ENCODE measurements at regions not wholly inside any gene's neighbourhood (a gene's known extent, or its start where the extent isn't known, plus 50 kb on each side); places are given as distances from the start of the nearest gene placed in this dataset.
"Not testable (repeated sequence)": the region's sequence is repeated elsewhere in the genome, so short reads cannot be mapped to it uniquely, and the experiment has no call there.

- no peak for DNase-seq
- Histone ChIP-seq H3K9ac (ENCODE audit: low read length) (no peak overlapping the region), H3K9me3 (ENCODE audit: low read length) (no peaks in the 10 kb centered on the region), H3K4me1 (ENCODE audit: low read length) (no peaks in the 10 kb centered on the region), H3K79me2 (ENCODE audit: low read length) (no peaks in the 10 kb centered on the region), H3K27ac (ENCODE audit: low read length) (no peak overlapping the region), H4K20me1 (ENCODE audit: insufficient read depth, low read depth, low read length) (no peaks in the 10 kb centered on the region), H3K4me2 (ENCODE audit: low read depth, low read length, poor library complexity, severe bottlenecking) (no peak overlapping the region), H2AFZ (ENCODE audit: low read length) (no peak overlapping the region), H3K36me3 (ENCODE audit: insufficient read depth, low read length) (no peaks in the 10 kb centered on the region), H3K4me3 (ENCODE audit: low read length) (no peak overlapping the region), H3K27me3 (ENCODE audit: low read length) (no peaks in the 10 kb centered on the region), H3K9me2 (replicated peaks; ENCODE audit: insufficient read depth, low read length) (no peaks in the 10 kb centered on the region)
These were observed 198.7 kb upstream of the PTBP2 start for GRCh38 chr1:96522927-96523326.

- Histone ChIP-seq H3K9me3 (ENCODE audit: low read length) (no peaks in the 10 kb centered on the region), H3K4me1 (ENCODE audit: low read length) (no peaks in the 10 kb centered on the region), H3K9ac (ENCODE audit: low read length) (no peak overlapping the region), H3K9me2 (replicated peaks; ENCODE audit: insufficient read depth, low read length) (no peaks in the 10 kb centered on the region), H3K4me2 (ENCODE audit: low read depth, low read length, poor library complexity, severe bottlenecking) (no peak overlapping the region), H4K20me1 (ENCODE audit: insufficient read depth, low read depth, low read length) (no peaks in the 10 kb centered on the region), H3K79me2 (ENCODE audit: low read length) (no peaks in the 10 kb centered on the region), H3K36me3 (ENCODE audit: insufficient read depth, low read length) (no peaks in the 10 kb centered on the region), H3K27ac (ENCODE audit: low read length) (no peak overlapping the region), H2AFZ (ENCODE audit: low read length) (no peak overlapping the region), H3K4me3 (ENCODE audit: low read length) (no peak overlapping the region), H3K27me3 (ENCODE audit: low read length) (no peaks in the 10 kb centered on the region)
- peak; percentile 46 for DNase-seq
These were observed 197.5 kb upstream of the PTBP2 start for GRCh38 chr1:96524100-96524499.

GRCh38 chr1:96525657-96526557 lies 195.7 kb upstream of the PTBP2 start:
- Histone ChIP-seq H3K4me2 (ENCODE audit: low read depth, low read length, poor library complexity, severe bottlenecking) (no peak overlapping the region), H3K9me2 (replicated peaks; ENCODE audit: insufficient read depth, low read length) (no peaks in the 10 kb centered on the region), H3K79me2 (ENCODE audit: low read length) (no peaks in the 10 kb centered on the region), H4K20me1 (ENCODE audit: insufficient read depth, low read depth, low read length) (no peaks in the 10 kb centered on the region), H3K36me3 (ENCODE audit: insufficient read depth, low read length) (no peaks in the 10 kb centered on the region), H3K4me3 (ENCODE audit: low read length) (no peak overlapping the region), H3K9me3 (ENCODE audit: low read length) (no peaks in the 10 kb centered on the region), H3K4me1 (ENCODE audit: low read length) (no peaks in the 10 kb centered on the region), H3K27me3 (ENCODE audit: low read length) (no peaks in the 10 kb centered on the region), H2AFZ (ENCODE audit: low read length) (no peak overlapping the region), H3K27ac (ENCODE audit: low read length) (no peak overlapping the region), H3K9ac (ENCODE audit: low read length) (no peak overlapping the region)
- no peak for DNase-seq

DNA sequence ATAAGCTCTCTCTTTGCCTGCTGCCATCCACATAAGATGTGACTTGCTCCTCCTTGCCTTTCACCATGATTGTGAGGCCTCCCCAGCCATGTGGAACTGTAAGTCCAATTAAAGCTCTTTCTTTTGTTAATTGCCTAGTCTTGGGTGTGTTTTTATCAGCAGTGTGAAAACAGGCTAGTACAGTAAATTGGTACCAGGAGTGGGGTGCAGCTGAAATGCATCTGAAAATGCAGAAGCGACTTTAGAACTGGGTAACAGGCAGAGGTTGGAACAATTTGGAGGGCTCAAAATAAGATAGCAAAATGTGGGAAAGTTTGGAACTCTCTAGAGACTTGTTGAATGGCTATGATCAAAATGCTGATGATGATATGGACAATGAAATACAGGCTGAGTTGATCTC lies 192.9 kb upstream of the PTBP2 start:
- H2AFZ ChIP-seq (ENCODE audit: low read length); DNase-seq; H3K4me1 ChIP-seq (ENCODE audit: low read length); H3K27me3 ChIP-seq (ENCODE audit: low read length); H4K20me1 ChIP-seq (ENCODE audit: insufficient read depth, low read depth, low read length); H3K9me2 ChIP-seq (replicated peaks; ENCODE audit: insufficient read depth, low read length); H3K4me2 ChIP-seq (ENCODE audit: low read depth, low read length, poor library complexity, severe bottlenecking); H3K9ac ChIP-seq (ENCODE audit: low read length); H3K36me3 ChIP-seq (ENCODE audit: insufficient read depth, low read length); H3K9me3 ChIP-seq (ENCODE audit: low read length); H3K4me3 ChIP-seq (ENCODE audit: low read length); H3K79me2 ChIP-seq (ENCODE audit: low read length); H3K27ac ChIP-seq (ENCODE audit: low read length): not testable (repeated sequence)

DNA sequence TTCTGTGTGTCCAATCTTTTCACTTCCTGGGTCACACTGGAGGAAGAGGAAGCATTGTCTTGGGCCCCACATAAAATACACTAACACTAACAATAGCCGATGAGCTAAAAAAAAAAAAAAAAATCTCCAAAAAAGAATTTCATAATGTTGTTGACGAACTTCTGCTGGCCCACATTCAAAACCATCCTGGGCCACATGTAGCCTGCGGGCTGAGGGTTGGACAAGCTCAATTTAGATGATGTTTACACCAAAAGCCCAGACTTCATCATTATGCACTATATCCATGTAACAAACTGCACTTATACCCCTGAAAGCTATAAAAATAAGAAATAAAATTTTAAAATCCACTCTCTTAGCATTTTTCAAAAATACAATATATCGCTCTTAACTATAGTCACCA lies 187.8 kb upstream of the PTBP2 start:
- Histone ChIP-seq H3K9me2 (replicated peaks; ENCODE audit: insufficient read depth, low read length) (no peaks in the 10 kb centered on the region), H3K4me3 (ENCODE audit: low read length) (no peak overlapping the region), H3K9ac (ENCODE audit: low read length) (no peak overlapping the region), H3K79me2 (ENCODE audit: low read length) (no peaks in the 10 kb centered on the region), H3K9me3 (ENCODE audit: low read length) (no peaks in the 10 kb centered on the region), H3K27ac (ENCODE audit: low read length) (no peak overlapping the region), H2AFZ (ENCODE audit: low read length) (no peak overlapping the region), H3K36me3 (ENCODE audit: insufficient read depth, low read length) (no peaks in the 10 kb centered on the region), H3K27me3 (ENCODE audit: low read length) (no peaks in the 10 kb centered on the region), H4K20me1 (ENCODE audit: insufficient read depth, low read depth, low read length) (no peaks in the 10 kb centered on the region), H3K4me2 (ENCODE audit: low read depth, low read length, poor library complexity, severe bottlenecking) (no peak overlapping the region), H3K4me1 (ENCODE audit: low read length) (no peaks in the 10 kb centered on the region)
- no peak for DNase-seq

DNA sequence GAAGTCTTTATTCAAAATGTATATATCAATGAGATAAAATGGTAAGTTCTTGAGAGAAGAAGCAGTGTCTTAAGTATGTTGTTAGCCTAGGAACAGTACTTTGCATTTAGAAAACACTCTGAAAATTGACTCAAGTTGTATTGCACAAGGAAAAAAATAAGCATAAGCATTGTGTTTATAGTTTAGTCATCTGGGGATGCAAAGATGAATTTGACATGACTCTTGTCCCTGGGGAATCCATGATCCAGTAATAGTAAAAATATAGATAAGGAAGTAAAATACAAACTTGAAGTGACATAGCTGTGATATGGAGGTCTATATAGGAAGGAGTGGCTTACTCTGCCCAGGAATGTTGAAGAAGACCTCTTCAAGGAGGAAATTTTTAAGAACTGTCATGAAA lies 185.0 kb upstream of the PTBP2 start:
- H3K27me3 ChIP-seq (ENCODE audit: low read length) = no peaks in the 10 kb centered on the region
- DNase-seq = no peak
- no peaks in the 10 kb centered on the region for H3K36me3 ChIP-seq (ENCODE audit: insufficient read depth, low read length)
- H4K20me1 ChIP-seq (ENCODE audit: insufficient read depth, low read depth, low read length) = no peaks in the 10 kb centered on the region
- H3K9me2 ChIP-seq (replicated peaks; ENCODE audit: insufficient read depth, low read length) = no peaks in the 10 kb centered on the region
- no peak overlapping the region for H3K4me3 ChIP-seq (ENCODE audit: low read length)
- no peaks in the 10 kb centered on the region for H3K9me3 ChIP-seq (ENCODE audit: low read length)
- H3K9ac ChIP-seq (ENCODE audit: low read length) = no peak overlapping the region
- H3K79me2 ChIP-seq (ENCODE audit: low read length) = no peaks in the 10 kb centered on the region
- no peaks in the 10 kb centered on the region for H3K4me1 ChIP-seq (ENCODE audit: low read length)
- no peak overlapping the region for H2AFZ ChIP-seq (ENCODE audit: low read length)
- H3K4me2 ChIP-seq (ENCODE audit: low read depth, low read length, poor library complexity, severe bottlenecking) = no peak overlapping the region
- H3K27ac ChIP-seq (ENCODE audit: low read length) = no peak overlapping the region

- Histone ChIP-seq H3K79me2 (ENCODE audit: low read length) (no peaks in the 10 kb centered on the region), H3K27me3 (ENCODE audit: low read length) (no peaks in the 10 kb centered on the region), H3K27ac (ENCODE audit: low read length) (no peak overlapping the region), H3K36me3 (ENCODE audit: insufficient read depth, low read length) (no peaks in the 10 kb centered on the region), H3K9me2 (replicated peaks; ENCODE audit: insufficient read depth, low read length) (no peaks in the 10 kb centered on the region), H4K20me1 (ENCODE audit: insufficient read depth, low read depth, low read length) (no peaks in the 10 kb centered on the region), H3K9me3 (ENCODE audit: low read length) (no peaks in the 10 kb centered on the region), H3K9ac (ENCODE audit: low read length) (no peak overlapping the region), H3K4me2 (ENCODE audit: low read depth, low read length, poor library complexity, severe bottlenecking) (no peak overlapping the region), H2AFZ (ENCODE audit: low read length) (no peak overlapping the region), H3K4me3 (ENCODE audit: low read length) (no peak overlapping the region), H3K4me1 (ENCODE audit: low read length) (no peaks in the 10 kb centered on the region)
- peak; percentile 43 for DNase-seq
These were observed 183.4 kb upstream of the PTBP2 start for GRCh38 chr1:96538111-96538641.

DNA sequence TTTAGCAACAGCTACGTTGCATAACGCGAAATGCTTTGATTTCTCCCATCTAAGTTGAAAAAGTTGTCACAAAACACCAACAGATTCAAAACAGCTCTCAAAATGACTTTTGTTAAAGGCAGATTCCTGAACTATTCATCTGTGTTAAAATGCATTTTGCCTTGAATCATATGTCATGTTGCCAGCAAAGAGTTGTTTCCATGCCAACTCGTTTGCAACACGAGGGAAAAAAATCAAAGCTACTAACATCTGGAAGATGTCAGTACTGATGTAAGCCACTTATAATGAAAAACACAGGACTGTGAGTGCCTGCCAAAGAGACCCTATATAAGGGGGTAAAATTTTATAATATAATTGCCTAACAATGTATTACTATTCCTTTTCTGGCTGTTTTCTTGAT lies 182.7 kb upstream of the PTBP2 start:
- no peak for DNase-seq
- Histone ChIP-seq H3K4me3 (ENCODE audit: low read length) (no peak overlapping the region), H3K9me3 (ENCODE audit: low read length) (no peaks in the 10 kb centered on the region), H3K27ac (ENCODE audit: low read length) (no peak overlapping the region), H2AFZ (ENCODE audit: low read length) (no peak overlapping the region), H3K4me1 (ENCODE audit: low read length) (no peaks in the 10 kb centered on the region), H3K9ac (ENCODE audit: low read length) (no peak overlapping the region), H3K79me2 (ENCODE audit: low read length) (no peaks in the 10 kb centered on the region), H3K27me3 (ENCODE audit: low read length) (no peaks in the 10 kb centered on the region), H3K4me2 (ENCODE audit: low read depth, low read length, poor library complexity, severe bottlenecking) (no peak overlapping the region), H4K20me1 (ENCODE audit: insufficient read depth, low read depth, low read length) (no peaks in the 10 kb centered on the region), H3K9me2 (replicated peaks; ENCODE audit: insufficient read depth, low read length) (no peaks in the 10 kb centered on the region), H3K36me3 (ENCODE audit: insufficient read depth, low read length) (no peaks in the 10 kb centered on the region)
